ENCODE measurements at regions not wholly inside any gene's neighbourhood (a gene's known extent, or its start where the extent isn't known, plus 50 kb on each side); places are given as distances from the start of the nearest gene placed in this dataset.

DNA sequence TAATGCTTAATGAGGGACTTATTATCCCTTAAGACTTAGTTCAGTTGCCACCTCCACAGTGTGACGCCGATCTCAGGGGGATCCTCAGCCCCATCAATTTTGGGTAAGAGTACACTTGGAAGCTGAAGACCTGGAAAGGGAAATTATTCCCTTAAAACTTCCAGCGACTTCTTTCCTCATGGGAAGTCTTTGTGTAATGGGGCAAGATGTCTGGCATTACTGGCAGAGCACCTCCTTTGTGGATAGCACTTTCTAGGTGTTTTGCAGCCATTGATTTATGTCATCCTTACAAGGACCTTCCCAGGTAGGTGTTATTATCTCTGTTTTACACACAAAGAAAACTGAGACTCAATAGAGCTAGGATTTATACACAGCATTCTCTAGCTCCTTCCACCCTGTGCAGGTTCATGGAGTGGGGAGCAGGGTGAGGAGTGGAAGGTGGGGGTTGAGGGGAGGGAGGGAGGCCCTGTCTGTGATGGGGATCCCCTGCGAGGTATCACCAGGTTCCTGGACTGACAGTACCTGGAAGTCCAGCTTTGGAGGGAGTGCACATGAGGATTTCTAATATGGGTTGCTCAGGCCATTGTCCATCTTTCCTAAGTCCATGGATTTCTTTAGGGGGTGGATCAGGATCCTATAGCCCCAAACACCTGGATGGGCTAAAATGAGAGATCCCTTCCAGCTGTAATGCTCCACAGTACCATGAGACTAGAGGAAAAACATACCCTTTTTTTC is 79.4 kb downstream of the MYCN start:
- TF ChIP-seq, protein P1, sequence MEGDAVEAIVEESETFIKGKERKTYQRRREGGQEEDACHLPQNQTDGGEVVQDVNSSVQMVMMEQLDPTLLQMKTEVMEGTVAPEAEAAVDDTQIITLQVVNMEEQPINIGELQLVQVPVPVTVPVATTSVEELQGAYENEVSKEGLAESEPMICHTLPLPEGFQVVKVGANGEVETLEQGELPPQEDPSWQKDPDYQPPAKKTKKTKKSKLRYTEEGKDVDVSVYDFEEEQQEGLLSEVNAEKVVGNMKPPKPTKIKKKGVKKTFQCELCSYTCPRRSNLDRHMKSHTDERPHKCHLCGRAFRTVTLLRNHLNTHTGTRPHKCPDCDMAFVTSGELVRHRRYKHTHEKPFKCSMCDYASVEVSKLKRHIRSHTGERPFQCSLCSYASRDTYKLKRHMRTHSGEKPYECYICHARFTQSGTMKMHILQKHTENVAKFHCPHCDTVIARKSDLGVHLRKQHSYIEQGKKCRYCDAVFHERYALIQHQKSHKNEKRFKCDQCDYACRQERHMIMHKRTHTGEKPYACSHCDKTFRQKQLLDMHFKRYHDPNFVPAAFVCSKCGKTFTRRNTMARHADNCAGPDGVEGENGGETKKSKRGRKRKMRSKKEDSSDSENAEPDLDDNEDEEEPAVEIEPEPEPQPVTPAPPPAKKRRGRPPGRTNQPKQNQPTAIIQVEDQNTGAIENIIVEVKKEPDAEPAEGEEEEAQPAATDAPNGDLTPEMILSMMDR (IDR thresholded peaks at IDR 0.05; ENCODE audit: low read depth, low read length, missing input control), result no peak
- TF ChIP-seq MAX (IDR thresholded peaks at IDR 0.05) (no peak), FOXA1 (IDR thresholded peaks at IDR 0.05) (no peak), REST (IDR thresholded peaks at IDR 0.05) (no peak), EGR1 (IDR thresholded peaks at IDR 0.05; ENCODE audit: low read depth in 2 of 2) (no peak), GABPA (IDR thresholded peaks at IDR 0.05 in 1 of 2, conservative IDR thresholded peaks at IDR 0.05 in 1 of 2) (no peak), YY1 (IDR thresholded peaks at IDR 0.05) (no peak), RAD21 (IDR thresholded peaks at IDR 0.05) (no peak), JUND (IDR thresholded peaks at IDR 0.05) (no peak), NR2F2 (IDR thresholded peaks at IDR 0.05) (no peak), TAF1 (conservative IDR thresholded peaks at IDR 0.05) (no peak), RXRA (IDR thresholded peaks at IDR 0.05) (no peak), SP1 (IDR thresholded peaks at IDR 0.05) (no peak)
